BJ (cell line): ENCODE measurements at regions not wholly inside any gene's neighbourhood (a gene's known extent, or its start where the extent isn't known, plus 50 kb on each side); places are given as distances from the start of the nearest gene placed in this dataset.

ENCODE experiments used
- CTCF ChIA-PET: fragments of 350-600 bp; formaldehyde crosslinking; extraction: SDS; loops from one replicate; lab custom pipeline; 2021; ENCODE audit warnings: antibody characterized with exemption, inconsistent platforms; lab: Yijun Ruan, JAX
- POLR2A ChIA-PET: fragments of 300-600 bp; sonication (Branson Sonifier 250); formaldehyde crosslinking; extraction: SDS; loops from one replicate; lab custom pipeline; 2021; ENCODE audit warnings: antibody characterized with exemption; lab: Charles Lee
- DNase-seq: peaks from one replicate; pipeline ENCODE4 v3.0.0-alpha.2; 2011; ENCODE audit warnings: low read depth
- H3K27me3 ChIP-seq: 2 replicates; pipeline ENCODE4 v1.6.0; 2011; ENCODE audit warnings: low read length; ENCODE audit not compliant: control insufficient read depth, insufficient read depth
- H3K36me3 ChIP-seq: 2 replicates; pipeline ENCODE4 v1.5.1; 2011; ENCODE audit warnings: low read length; ENCODE audit not compliant: control insufficient read depth, insufficient read depth
- H3K4me3 ChIP-seq: 2 replicates; pipeline ENCODE4 v1.5.1; 2011; ENCODE audit warnings: low read depth, mild to moderate bottlenecking, control low read depth, low read length
- TF ChIP-seq, protein P1 (sequence below): IDR thresholded peaks from 2 replicates; pipeline ENCODE4 v1.5.1; 2011; ENCODE audit warnings: low read depth, mild to moderate bottlenecking, control low read depth, inconsistent platforms, low read length, moderate library complexity; ENCODE audit not compliant: insufficient read depth

DNA sequence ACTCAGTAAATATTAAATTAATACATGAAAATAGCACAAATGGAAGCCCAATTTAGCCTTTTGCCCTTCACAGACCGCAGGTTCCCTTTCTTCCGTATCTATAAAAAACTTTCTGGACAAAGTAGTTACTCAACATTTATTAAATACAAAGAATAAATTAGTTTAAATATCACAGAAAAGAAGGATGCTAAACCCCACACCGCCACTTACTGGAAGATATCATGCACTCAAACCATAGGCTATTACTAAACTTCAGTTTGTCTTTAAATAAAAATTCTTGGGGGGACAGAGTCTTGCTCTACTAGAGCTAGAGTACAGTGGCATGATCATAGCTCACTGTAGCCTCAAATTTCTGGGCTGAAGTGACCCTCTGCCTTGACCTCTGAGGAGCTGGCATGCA, 120.7 kb upstream of the FHL2 start:
- Histone ChIP-seq H3K36me3 (no peaks in the 10 kb centered on the region), H3K4me3 (no peak overlapping the region), H3K27me3 (peaks cover 6% of the 10 kb centered on the region)
- POLR2A ChIA-PET: no interaction called here
- TF ChIP-seq, protein P1, sequence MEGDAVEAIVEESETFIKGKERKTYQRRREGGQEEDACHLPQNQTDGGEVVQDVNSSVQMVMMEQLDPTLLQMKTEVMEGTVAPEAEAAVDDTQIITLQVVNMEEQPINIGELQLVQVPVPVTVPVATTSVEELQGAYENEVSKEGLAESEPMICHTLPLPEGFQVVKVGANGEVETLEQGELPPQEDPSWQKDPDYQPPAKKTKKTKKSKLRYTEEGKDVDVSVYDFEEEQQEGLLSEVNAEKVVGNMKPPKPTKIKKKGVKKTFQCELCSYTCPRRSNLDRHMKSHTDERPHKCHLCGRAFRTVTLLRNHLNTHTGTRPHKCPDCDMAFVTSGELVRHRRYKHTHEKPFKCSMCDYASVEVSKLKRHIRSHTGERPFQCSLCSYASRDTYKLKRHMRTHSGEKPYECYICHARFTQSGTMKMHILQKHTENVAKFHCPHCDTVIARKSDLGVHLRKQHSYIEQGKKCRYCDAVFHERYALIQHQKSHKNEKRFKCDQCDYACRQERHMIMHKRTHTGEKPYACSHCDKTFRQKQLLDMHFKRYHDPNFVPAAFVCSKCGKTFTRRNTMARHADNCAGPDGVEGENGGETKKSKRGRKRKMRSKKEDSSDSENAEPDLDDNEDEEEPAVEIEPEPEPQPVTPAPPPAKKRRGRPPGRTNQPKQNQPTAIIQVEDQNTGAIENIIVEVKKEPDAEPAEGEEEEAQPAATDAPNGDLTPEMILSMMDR: no peak
- DNase-seq: no peak
- CTCF ChIA-PET: interaction anchor here (0.8 to 3.5 kb wide), 6 partner anchors 26 to 180 kb away, joined by 3 to 20 read pairs (median 7); no protein-coding TSS in a partner anchor

DNA sequence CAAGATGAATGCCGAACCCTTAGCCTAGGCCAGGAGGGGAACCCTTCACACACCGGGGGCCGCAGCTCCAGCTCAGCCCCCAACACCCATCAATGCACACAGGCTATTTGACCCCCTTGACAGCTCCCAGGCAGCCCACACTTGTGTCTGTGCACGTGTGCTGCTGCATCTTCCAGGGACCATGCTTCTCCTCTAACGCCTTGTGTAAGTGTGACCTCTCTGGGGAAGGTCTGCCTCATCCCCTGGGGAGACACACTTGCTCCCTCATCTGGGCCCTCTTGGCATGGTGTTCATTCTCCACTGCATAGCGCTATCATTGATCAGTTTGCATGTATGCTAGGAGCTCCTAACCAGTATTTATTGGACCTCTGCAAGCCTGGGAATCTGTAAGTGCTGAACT, 120.0 kb upstream of the FHL2 start:
- no peaks in the 10 kb centered on the region for H3K36me3 ChIP-seq
- TF ChIP-seq, protein P1: no peak
- ChIA-PET CTCF (interaction anchor here (0.8 to 3.5 kb wide), 7 partner anchors 10 to 174 kb away, joined by 3 to 20 read pairs (median 3); no protein-coding TSS in a partner anchor), POLR2A (no interaction called here)
- peaks cover 6% of the 10 kb centered on the region for H3K27me3 ChIP-seq
- H3K4me3 ChIP-seq: no peak overlapping the region
- DNase-seq: no peak

DNA sequence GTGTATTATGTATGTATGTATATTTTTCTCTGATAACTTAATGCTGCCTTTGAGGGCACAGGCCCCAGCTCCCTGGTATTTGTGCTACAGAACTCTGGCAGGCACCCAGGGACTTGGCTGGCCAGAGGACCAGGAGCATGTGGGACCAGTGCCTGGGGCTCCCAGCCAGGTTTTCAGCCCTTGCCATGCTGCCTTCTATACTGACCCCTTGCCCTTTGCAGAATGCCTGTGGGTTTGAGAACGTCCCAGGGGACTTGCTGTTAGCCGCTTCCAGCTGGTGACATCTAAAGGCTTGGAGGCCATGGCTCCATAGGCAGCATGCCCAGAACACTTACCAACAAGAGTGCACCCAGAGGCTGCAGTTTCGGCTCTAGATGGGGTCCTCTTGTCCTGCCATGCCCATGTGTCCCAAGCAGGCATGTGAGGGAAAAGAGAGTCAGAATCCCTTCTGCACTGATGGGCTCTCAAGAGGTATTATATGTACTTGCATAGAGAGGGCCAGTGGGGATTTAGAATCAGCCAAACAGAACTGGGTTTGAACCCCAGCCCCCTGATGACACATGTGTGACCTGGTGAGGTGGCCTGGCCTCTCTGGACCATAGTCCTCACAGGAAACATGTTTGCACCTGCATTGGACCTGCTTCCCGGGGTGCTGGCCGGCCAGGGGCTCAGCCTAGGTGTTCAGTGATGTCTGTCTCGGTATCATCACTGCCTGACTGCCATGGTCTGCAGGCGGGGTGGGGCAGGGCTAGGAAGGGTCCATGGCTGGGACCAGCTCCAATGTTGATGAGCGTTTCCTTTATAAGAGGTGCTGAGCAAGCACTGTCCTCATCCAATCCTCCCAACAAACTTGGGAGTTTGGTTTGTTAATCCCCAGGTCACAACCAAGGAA, 119.2 kb upstream of the FHL2 start:
- ChIA-PET CTCF (interaction anchor here (0.9 to 3.0 kb wide), 5 partner anchors 9 to 173 kb away, joined by 3 to 20 read pairs (median 4); no protein-coding TSS in a partner anchor), POLR2A (no interaction called here)
- H3K36me3 ChIP-seq: no peaks in the 10 kb centered on the region
- no peak for DNase-seq
- peaks cover 9% of the 10 kb centered on the region for H3K27me3 ChIP-seq
- TF ChIP-seq, protein P1: no peak
- H3K4me3 ChIP-seq: no peak overlapping the region

DNA sequence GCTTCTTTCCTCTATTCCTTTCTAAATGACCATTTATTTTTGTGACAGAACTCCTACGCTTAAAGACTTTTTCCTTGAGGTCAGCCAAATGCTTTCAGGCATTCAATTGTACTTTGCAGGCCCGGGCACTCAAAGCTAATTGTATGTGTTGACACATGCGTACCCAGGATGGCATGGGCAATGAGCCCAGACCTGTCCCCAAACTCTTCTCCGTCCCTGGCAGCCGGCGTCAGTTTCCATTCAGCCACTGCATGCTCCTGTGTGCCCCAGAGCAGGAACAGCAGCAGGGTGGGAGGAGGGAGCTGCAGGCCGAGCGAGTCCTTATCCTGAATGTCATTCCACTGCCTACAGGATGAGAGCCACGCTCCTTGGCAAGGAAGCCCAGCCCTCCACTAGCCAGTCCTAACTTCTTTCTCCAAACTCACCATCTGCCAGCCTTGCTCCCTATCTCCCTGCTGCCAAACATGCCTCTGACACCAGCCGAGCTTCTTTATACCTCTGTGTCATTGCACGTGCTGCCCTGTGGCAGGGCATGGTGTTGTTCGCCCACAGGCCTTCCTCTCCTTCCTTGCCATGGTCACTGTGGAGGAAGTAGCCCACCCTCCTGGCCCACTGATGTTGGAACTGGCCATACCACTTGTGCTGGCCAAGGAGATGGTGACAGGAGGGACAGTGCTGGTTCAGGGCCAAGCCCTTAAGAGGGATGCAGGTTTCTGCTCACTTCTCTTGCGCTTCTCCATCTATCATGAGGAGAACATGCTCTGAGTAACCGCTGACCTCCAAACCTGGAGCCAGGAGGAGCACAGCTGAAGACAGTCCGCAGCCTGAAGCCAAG, 116.9 kb upstream of the FHL2 start:
- no peaks in the 10 kb centered on the region for H3K36me3 ChIP-seq
- CTCF ChIA-PET: interaction anchor here (0.9 to 1.5 kb wide), 2 partner anchors 169 to 171 kb away, joined by 3 to 4 read pairs; no protein-coding TSS in a partner anchor
- H3K27me3 ChIP-seq: peaks cover 10% of the 10 kb centered on the region
- TF ChIP-seq, protein P1: no peak
- no peak overlapping the region for H3K4me3 ChIP-seq
- POLR2A ChIA-PET: no interaction called here
- no peak for DNase-seq
